Sigmoid colon (tissue), 6 donors: ENCODE measurements at regions not wholly inside any gene's neighbourhood (a gene's known extent, or its start where the extent isn't known, plus 50 kb on each side); places are given as distances from the start of the nearest gene placed in this dataset.

Experiments
- DNase-seq: peaks from one replicate; pipeline ENCODE4 v3.0.0-alpha.2; 2019
- H3K27ac ChIP-seq, 4 donors: fragments of 200-600 bp; sonication (generic); one replicate each; pipeline ENCODE4 v1.5.1; 2016 to 2019; ENCODE audit warnings: mild to moderate bottlenecking in 1 of 4
- H3K27me3 ChIP-seq, 3 donors: fragments of 200-600 bp; sonication (generic); one replicate each; pipeline ENCODE4 v1.5.1; 2019; ENCODE audit warnings: mild to moderate bottlenecking in 1 of 3
- H3K36me3 ChIP-seq, 4 donors: fragments of 200-600 bp; sonication (generic); one replicate each; pipeline ENCODE4 v1.5.1; 2016 to 2019
- H3K4me1 ChIP-seq, 4 donors: fragments of 200-600 bp; sonication (generic); one replicate each; pipeline ENCODE4 v1.5.1; 2017 to 2019
- H3K4me3 ChIP-seq, 4 donors: fragments of 200-600 bp; sonication (generic); one replicate each; pipeline ENCODE4 v1.5.1; 2017 to 2019; ENCODE audit warnings: mild to moderate bottlenecking in 2 of 4, moderate library complexity in 1 of 4
- H3K9me3 ChIP-seq, 4 donors: fragments of 200-600 bp in 3 of 4; sonication (generic) in 3 of 4; one replicate each; pipeline versions ENCODE4 v1.5.1 to v1.6.1; 2013 to 2019
- CTCF ChIP-seq, 4 experiments: fragments of 450-650 bp in 3 of 4; fragments of 200-600 bp in 1 of 4; IDR thresholded peaks; one replicate each; pipeline ENCODE4 v1.5.1; 2016 to 2019; ENCODE audit warnings: antibody characterized with exemption in 4 of 4, mild to moderate bottlenecking in 3 of 4, moderate library complexity in 2 of 4
- EP300 ChIP-seq, 4 donors: sonication (generic); formaldehyde crosslinking; IDR thresholded peaks; one replicate each; pipeline ENCODE4 v1.6.1; 2017; ENCODE audit warnings: antibody characterized with exemption in 4 of 4
- POLR2A ChIP-seq, 2 donors: fragments of 450-650 bp; IDR thresholded peaks; one replicate each; pipeline ENCODE4 v1.6.1; 2016; ENCODE audit warnings: antibody characterized with exemption in 2 of 2, mild to moderate bottlenecking in 2 of 2, moderate library complexity in 2 of 2
- POLR2AphosphoS5 ChIP-seq, 4 donors: sonication (generic); formaldehyde crosslinking; IDR thresholded peaks; one replicate each; pipeline ENCODE4 v1.6.1; 2017; ENCODE audit warnings: antibody characterized with exemption in 4 of 4
- WGBS, 2 donors: extraction: QIAGEN DNeasy Blood & Tissue Kit; methylation state at CpG; one replicate each; pipeline ENCODE4 v1.1.7; 2013; 5-methylcytosine and 5-hydroxymethylcytosine counted together
- intact Hi-C: fragments of 100-400 bp; cut with DNase I; formaldehyde crosslinking; loops from one replicate; pipeline ENCODE4 v1.15.1; 2023
- donor health status: healthy with polysubstance abuse.
- donor health status: healthy.

GRCh38 chr2:217467331-217467730 is 535.5 kb downstream of the TNS1 start:
- H3K27ac ChIP-seq: peak overlapping the region in 3 of 4 donors; percentile 15 to 49 (median 39)
- WGBS, 2 donors: 62 to 67% methylated on average over 8 of the region's 8 CpGs
- TF ChIP-seq EP300 (IDR thresholded peaks at IDR 0.05) (no peak), POLR2AphosphoS5 (IDR thresholded peaks at IDR 0.05) (no peak), CTCF (IDR thresholded peaks at IDR 0.05) (no peak), POLR2A (IDR thresholded peaks at IDR 0.05) (no peak)
- H3K36me3 ChIP-seq: no peaks in the 10 kb centered on the region
- H3K4me1 ChIP-seq: peaks cover 0 to 6% (median 0%) of the 10 kb centered on the region in 4 donors
- DNase-seq: no peak
- intact Hi-C loops: no loop called here
- no peaks in the 10 kb centered on the region for H3K9me3 ChIP-seq
- H3K4me3 ChIP-seq: no peak overlapping the region
- H3K27me3 ChIP-seq: no peaks in the 10 kb centered on the region

GRCh38 chr2:217466805-217467204 is 536.0 kb downstream of the TNS1 start:
- Histone ChIP-seq H3K4me1 (peaks cover 0 to 6% (median 0%) of the 10 kb centered on the region in 4 donors), H3K36me3 (no peaks in the 10 kb centered on the region), H3K27ac (peak overlapping the region in 3 of 4 donors; percentile 15 to 49 (median 39)), H3K27me3 (no peaks in the 10 kb centered on the region), H3K4me3 (no peak overlapping the region), H3K9me3 (no peaks in the 10 kb centered on the region)
- TF ChIP-seq EP300 (IDR thresholded peaks at IDR 0.05): no peak
- TF ChIP-seq CTCF (IDR thresholded peaks at IDR 0.05): no peak
- TF ChIP-seq POLR2A (IDR thresholded peaks at IDR 0.05): no peak
- no peak for TF ChIP-seq POLR2AphosphoS5 (IDR thresholded peaks at IDR 0.05)
- no peak for DNase-seq
- intact Hi-C loops: no loop called here
- 72% methylated on average over 5 of the region's 5 CpGs for WGBS, 2 donors

- TF ChIP-seq POLR2AphosphoS5 (IDR thresholded peaks at IDR 0.05) (no peak), POLR2A (IDR thresholded peaks at IDR 0.05) (no peak), CTCF (IDR thresholded peaks at IDR 0.05) (no peak), EP300 (IDR thresholded peaks at IDR 0.05) (no peak)
- Histone ChIP-seq H3K27me3 (no peaks in the 10 kb centered on the region), H3K4me1 (peaks cover 0 to 6% (median 0%) of the 10 kb centered on the region in 4 donors), H3K36me3 (no peaks in the 10 kb centered on the region), H3K9me3 (no peaks in the 10 kb centered on the region), H3K27ac (peak overlapping the region in 1 of 4 donors; percentile 15), H3K4me3 (no peak overlapping the region)
- no peak for DNase-seq
- intact Hi-C loops: no loop called here
- WGBS, 2 donors: 91 to 95% methylated on average over 4 of the region's 4 CpGs
Observed at GRCh38 chr2:217466104-217466503, 536.7 kb downstream of the TNS1 start.

- Histone ChIP-seq H3K9me3 (no peaks in the 10 kb centered on the region), H3K36me3 (no peaks in the 10 kb centered on the region), H3K4me1 (peaks cover 0 to 6% (median 2%) of the 10 kb centered on the region in 4 donors), H3K27ac (no peak overlapping the region), H3K27me3 (no peaks in the 10 kb centered on the region), H3K4me3 (no peak overlapping the region)
- intact Hi-C loops: no loop called here
- TF ChIP-seq POLR2A (IDR thresholded peaks at IDR 0.05) (no peak), EP300 (IDR thresholded peaks at IDR 0.05) (no peak), POLR2AphosphoS5 (IDR thresholded peaks at IDR 0.05) (no peak), CTCF (IDR thresholded peaks at IDR 0.05) (no peak)
- DNase-seq: no peak
- WGBS, 2 donors: 62 to 92% methylated on average over 2 of the region's 2 CpGs
Observed at GRCh38 chr2:217465100-217465499, 537.7 kb downstream of the TNS1 start.

- intact Hi-C loops: no loop called here
- no peaks in the 10 kb centered on the region for H3K27me3 ChIP-seq
- H3K36me3 ChIP-seq: no peaks in the 10 kb centered on the region
- no peaks in the 10 kb centered on the region for H3K9me3 ChIP-seq
- no peak for DNase-seq
- 84 to 87% methylated on average over 2 of the region's 2 CpGs for WGBS, 2 donors
- no peak overlapping the region for H3K4me3 ChIP-seq
- no peak overlapping the region for H3K27ac ChIP-seq
- peaks cover 0 to 7% (median 3%) of the 10 kb centered on the region in 4 donors for H3K4me1 ChIP-seq
- TF ChIP-seq EP300 (IDR thresholded peaks at IDR 0.05) (no peak), POLR2AphosphoS5 (IDR thresholded peaks at IDR 0.05) (no peak)
Observed at GRCh38 chr2:217463402-217464075, 539.3 kb downstream of the TNS1 start.
